ENCODE measurements at regions not wholly inside any gene's neighbourhood (a gene's known extent, or its start where the extent isn't known, plus 50 kb on each side); places are given as distances from the start of the nearest gene placed in this dataset.

GRCh38 chr2:82128051-82128450, 1823.5 kb upstream of the LRRTM1 start:
- TF ChIP-seq CTCF (IDR thresholded peaks at IDR 0.05; ENCODE audit: control insufficient read depth, insufficient read depth, low read depth, low read length, missing control alignments) = no peak
- DNase-seq (ENCODE audit: low read depth) = no peak
- no peak overlapping the region for H3K4me3 ChIP-seq (ENCODE audit: control insufficient read depth, low read depth, low read length)

GRCh38 chr2:82124629-82125028, 1820.1 kb upstream of the LRRTM1 start:
- no peak for TF ChIP-seq CTCF (IDR thresholded peaks at IDR 0.05; ENCODE audit: control insufficient read depth, insufficient read depth, low read depth, low read length, missing control alignments)

GRCh38 chr2:82120654-82121053, 1816.1 kb upstream of the LRRTM1 start:
- no peak for DNase-seq (ENCODE audit: low read depth)
- TF ChIP-seq CTCF (IDR thresholded peaks at IDR 0.05; ENCODE audit: control insufficient read depth, insufficient read depth, low read depth, low read length, missing control alignments) = no peak
- no peak overlapping the region for H3K4me3 ChIP-seq (ENCODE audit: control insufficient read depth, low read depth, low read length)

More at GRCh38 chr2:82124629-82125028, 1820.1 kb upstream of the LRRTM1 start:
- DNase-seq (ENCODE audit: low read depth) = no peak
- no peak overlapping the region for H3K4me3 ChIP-seq (ENCODE audit: control insufficient read depth, low read depth, low read length)

GRCh38 chr2:82120115-82120514, 1815.6 kb upstream of the LRRTM1 start:
- H3K4me3 ChIP-seq (ENCODE audit: control insufficient read depth, low read depth, low read length) = no peak overlapping the region
- no peak for TF ChIP-seq CTCF (IDR thresholded peaks at IDR 0.05; ENCODE audit: control insufficient read depth, insufficient read depth, low read depth, low read length, missing control alignments)
- no peak for DNase-seq (ENCODE audit: low read depth)

GRCh38 chr2:82109418-82109817, 1804.9 kb upstream of the LRRTM1 start:
- no peak overlapping the region for H3K4me3 ChIP-seq (ENCODE audit: control insufficient read depth, low read depth, low read length)
- no peak for DNase-seq (ENCODE audit: low read depth)
- TF ChIP-seq CTCF (IDR thresholded peaks at IDR 0.05; ENCODE audit: control insufficient read depth, insufficient read depth, low read depth, low read length, missing control alignments) = no peak

- H3K4me3 ChIP-seq (ENCODE audit: control insufficient read depth, low read depth, low read length) = no peak overlapping the region
- no peak for TF ChIP-seq CTCF (IDR thresholded peaks at IDR 0.05; ENCODE audit: control insufficient read depth, insufficient read depth, low read depth, low read length, missing control alignments)
- no peak for DNase-seq (ENCODE audit: low read depth)
Measured at GRCh38 chr2:82098617-82099016, 1794.1 kb upstream of the LRRTM1 start.

- H3K4me3 ChIP-seq (ENCODE audit: control insufficient read depth, low read depth, low read length) = no peak overlapping the region
- no peak for TF ChIP-seq CTCF (IDR thresholded peaks at IDR 0.05; ENCODE audit: control insufficient read depth, insufficient read depth, low read depth, low read length, missing control alignments)
- no peak for DNase-seq (ENCODE audit: low read depth)
Measured at GRCh38 chr2:82089518-82089917, 1785.0 kb upstream of the LRRTM1 start.
